ENCODE measurements at regions not wholly inside any gene's neighbourhood (a gene's known extent, or its start where the extent isn't known, plus 50 kb on each side); places are given as distances from the start of the nearest gene placed in this dataset.

DNA sequence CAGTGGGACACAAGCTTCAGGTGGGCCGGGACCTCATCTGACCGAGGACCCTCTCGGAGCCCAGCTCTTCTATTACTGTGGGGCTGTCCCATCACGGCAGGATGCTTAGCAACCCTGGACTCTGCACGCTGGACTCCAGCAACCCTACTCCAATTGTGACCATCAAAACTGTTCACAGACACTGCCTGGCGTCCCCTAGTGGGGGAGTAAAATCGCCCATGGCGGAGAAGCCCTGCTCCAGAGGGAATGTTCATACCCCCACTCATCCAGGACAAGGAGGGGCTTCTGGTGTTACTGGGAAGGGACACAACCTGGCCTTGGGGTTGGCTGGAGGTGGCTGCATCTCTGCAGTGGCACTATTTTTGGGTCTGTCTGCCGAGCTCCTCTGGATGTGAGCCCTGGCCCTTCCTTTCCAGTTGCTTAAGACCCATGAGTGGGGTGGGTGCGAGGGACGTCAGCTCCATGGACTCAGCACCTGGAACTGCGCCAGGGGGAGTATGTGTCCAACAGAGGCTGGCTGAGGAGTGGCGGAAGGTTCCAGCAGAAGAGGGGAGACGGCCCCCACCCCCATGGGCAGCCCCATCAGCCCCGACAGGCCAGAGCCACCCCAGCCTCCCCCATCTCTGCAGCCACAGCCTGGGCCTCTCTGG is 103.8 kb downstream of the RFLNA start:
- H3K36me3 ChIP-seq (ENCODE audit: control insufficient read depth in 2 of 2, insufficient read depth in 2 of 2, low read length in 1 of 2), result peaks cover 7 to 52% of the 10 kb centered on the region in 2 experiments; a peak in 3 of 4 replicates
- no peaks in the 10 kb centered on the region for H3K9me3 ChIP-seq (replicated peaks; ENCODE audit: control insufficient read depth, insufficient read depth, low read length)
- no peaks in the 10 kb centered on the region for H3K4me1 ChIP-seq (ENCODE audit: control insufficient read depth, insufficient read depth, low read length)
- ChIA-PET CTCF (interaction anchor here (1.2 to 2.1 kb wide), 5 partner anchors 9 to 367 kb away, joined by 3 to 11 read pairs (median 4); no protein-coding TSS in a partner anchor), POLR2A (no interaction called here), RAD21 (ENCODE audit: unreplicated experiment) (no interaction called here), SMC1A (ENCODE audit: uncharacterized antibody, unreplicated experiment) (no interaction called here)
- no peaks in the 10 kb centered on the region for H3K79me2 ChIP-seq (ENCODE audit: control insufficient read depth, insufficient read depth, low read length)
- WGBS (ENCODE audit: insufficient coverage, insufficient replicate concordance, low lambda C conversion rate, missing lambda C conversion rate), result 96% methylated on average over 11 of the region's 15 CpGs
- in situ Hi-C loops (cut with MboI) (no loop called here), intact Hi-C loops (cut with micrococcal nuclease; ENCODE audit: unreplicated experiment) (loop anchor here (10.0 kb wide), 1 partner anchor 364 kb away; no protein-coding TSS in a partner anchor)
- H3K27me3 ChIP-seq (replicated peaks in 1 of 2; ENCODE audit: control insufficient read depth in 2 of 2, insufficient read depth in 2 of 2, low read length in 1 of 2), result no peaks in the 10 kb centered on the region
- FAIRE-seq (no peak), ATAC-seq (no peak), DNase-seq (ENCODE audit: low read depth, low spot score) (no peak)
- BruUV-seq (replicated peaks), result no TSS peak
- no peak overlapping the region for H3K4me2 ChIP-seq (ENCODE audit: control insufficient read depth, insufficient read depth)
- H4K20me1 ChIP-seq (ENCODE audit: control insufficient read depth, insufficient read depth), result no peaks in the 10 kb centered on the region
- TF ChIP-seq PAX5 (IDR thresholded peaks at IDR 0.05; ENCODE audit: borderline replicate concordance, low read depth, low read length) (no peak), IKZF2 (IDR thresholded peaks at IDR 0.05) (no peak), SMARCA5 (IDR thresholded peaks at IDR 0.05) (no peak), RCOR1 (conservative IDR thresholded peaks at IDR 0.05; ENCODE audit: low read depth, low read length) (no peak), SPI1 (IDR thresholded peaks at IDR 0.05; ENCODE audit: borderline replicate concordance, insufficient read depth, low read depth, low read length) (no peak)
- H3K9ac ChIP-seq (ENCODE audit: control insufficient read depth, insufficient read depth, low read length), result no peak overlapping the region
- no peak overlapping the region for H2AFZ ChIP-seq (ENCODE audit: control insufficient read depth, low read depth, low read length)
- H3K27ac ChIP-seq (ENCODE audit: control insufficient read depth, insufficient read depth), result no peak overlapping the region
- H3K4me3 ChIP-seq, result no peak overlapping the region

GRCh38 chr12:124397807-124398577 is 103.1 kb downstream of the RFLNA start:
- FAIRE-seq, result no peak
- Histone ChIP-seq H3K4me3 (no peak overlapping the region), H3K9me3 (replicated peaks; ENCODE audit: control insufficient read depth, insufficient read depth, low read length) (no peaks in the 10 kb centered on the region), H2AFZ (ENCODE audit: control insufficient read depth, low read depth, low read length) (no peak overlapping the region), H3K36me3 (ENCODE audit: control insufficient read depth in 2 of 2, insufficient read depth in 2 of 2, low read length in 1 of 2) (peaks cover 7 to 54% of the 10 kb centered on the region in 2 experiments; a peak in 3 of 4 replicates), H3K79me2 (ENCODE audit: control insufficient read depth, insufficient read depth, low read length) (no peaks in the 10 kb centered on the region), H3K9ac (ENCODE audit: control insufficient read depth, insufficient read depth, low read length) (no peak overlapping the region), H3K4me1 (ENCODE audit: control insufficient read depth, insufficient read depth, low read length) (peaks cover 6% of the 10 kb centered on the region; the same call in 1 of the 2 replicates), H4K20me1 (ENCODE audit: control insufficient read depth, insufficient read depth) (no peaks in the 10 kb centered on the region), H3K27me3 (replicated peaks in 1 of 2; ENCODE audit: control insufficient read depth in 2 of 2, insufficient read depth in 2 of 2, low read length in 1 of 2) (no peaks in the 10 kb centered on the region), H3K27ac (ENCODE audit: control insufficient read depth, insufficient read depth) (no peak overlapping the region), H3K4me2 (ENCODE audit: control insufficient read depth, insufficient read depth) (no peak overlapping the region)
- ChIA-PET POLR2A (interaction anchor here (1.0 kb wide), 1 partner anchor 17 kb away, joined by 3 read pairs; no protein-coding TSS in a partner anchor), CTCF (interaction anchor here (1.5 to 2.1 kb wide), 3 partner anchors 9 to 368 kb away, joined by 3 to 11 read pairs (median 4); no protein-coding TSS in a partner anchor), RAD21 (ENCODE audit: unreplicated experiment) (no interaction called here), SMC1A (ENCODE audit: uncharacterized antibody, unreplicated experiment) (no interaction called here)
- in situ Hi-C loops (cut with MboI), result no loop called here
- BruUV-seq (replicated peaks), result no TSS peak
- WGBS (ENCODE audit: insufficient coverage, insufficient replicate concordance, low lambda C conversion rate, missing lambda C conversion rate), result 90% methylated on average over 22 of the region's 22 CpGs
- no peak for ATAC-seq
- no peak for DNase-seq (ENCODE audit: low read depth, low spot score)
- intact Hi-C loops (cut with micrococcal nuclease; ENCODE audit: unreplicated experiment), result loop anchor here (10.0 kb wide), 1 partner anchor 363 kb away; no protein-coding TSS in a partner anchor
- TF ChIP-seq MAX (IDR thresholded peaks at IDR 0.05; ENCODE audit: low read depth, low read length), result no peak
- TF ChIP-seq CBX3 (IDR thresholded peaks at IDR 0.05; ENCODE audit: borderline replicate concordance, low read depth), result no peak
- no peak for TF ChIP-seq WRNIP1 (IDR thresholded peaks at IDR 0.05; ENCODE audit: borderline replicate concordance, low read depth, low read length)
- no peak for TF ChIP-seq PAX5 (IDR thresholded peaks at IDR 0.05; ENCODE audit: borderline replicate concordance, low read depth, low read length)
- TF ChIP-seq, protein P1, sequence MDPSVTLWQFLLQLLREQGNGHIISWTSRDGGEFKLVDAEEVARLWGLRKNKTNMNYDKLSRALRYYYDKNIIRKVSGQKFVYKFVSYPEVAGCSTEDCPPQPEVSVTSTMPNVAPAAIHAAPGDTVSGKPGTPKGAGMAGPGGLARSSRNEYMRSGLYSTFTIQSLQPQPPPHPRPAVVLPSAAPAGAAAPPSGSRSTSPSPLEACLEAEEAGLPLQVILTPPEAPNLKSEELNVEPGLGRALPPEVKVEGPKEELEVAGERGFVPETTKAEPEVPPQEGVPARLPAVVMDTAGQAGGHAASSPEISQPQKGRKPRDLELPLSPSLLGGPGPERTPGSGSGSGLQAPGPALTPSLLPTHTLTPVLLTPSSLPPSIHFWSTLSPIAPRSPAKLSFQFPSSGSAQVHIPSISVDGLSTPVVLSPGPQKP (IDR thresholded peaks at IDR 0.05; ENCODE audit: low read depth, low read length), result no peak
- TF ChIP-seq TCF7 (IDR thresholded peaks at IDR 0.05; ENCODE audit: borderline replicate concordance), result no peak
- no peak for TF ChIP-seq NFIC (IDR thresholded peaks at IDR 0.05; ENCODE audit: low read depth, low read length)
- no peak for TF ChIP-seq ZNF384 (IDR thresholded peaks at IDR 0.05; ENCODE audit: borderline replicate concordance, low read depth, low read length)
- TF ChIP-seq SUPT20H (IDR thresholded peaks at IDR 0.05; ENCODE audit: borderline replicate concordance, control insufficient read depth, low read depth, low read length), result no peak
- no peak for TF ChIP-seq BACH1 (IDR thresholded peaks at IDR 0.05; ENCODE audit: borderline replicate concordance)

Measured in GM12878 (cell line).